AG09319 (cell line): ENCODE measurements at regions not wholly inside any gene's neighbourhood (a gene's known extent, or its start where the extent isn't known, plus 50 kb on each side); places are given as distances from the start of the nearest gene placed in this dataset.

Experiments used
- DNase-seq: peaks from one replicate; pipeline ENCODE4 v3.0.0-alpha.2; 2010; ENCODE audit warnings: low read depth; ENCODE audit errors: extremely low read depth
- TF ChIP-seq, protein P1 (sequence below): IDR thresholded peaks from 2 replicates; pipeline ENCODE4 v1.5.1; 2011; ENCODE audit warnings: low read depth, mild to moderate bottlenecking, inconsistent platforms, low read length, moderate library complexity

DNA sequence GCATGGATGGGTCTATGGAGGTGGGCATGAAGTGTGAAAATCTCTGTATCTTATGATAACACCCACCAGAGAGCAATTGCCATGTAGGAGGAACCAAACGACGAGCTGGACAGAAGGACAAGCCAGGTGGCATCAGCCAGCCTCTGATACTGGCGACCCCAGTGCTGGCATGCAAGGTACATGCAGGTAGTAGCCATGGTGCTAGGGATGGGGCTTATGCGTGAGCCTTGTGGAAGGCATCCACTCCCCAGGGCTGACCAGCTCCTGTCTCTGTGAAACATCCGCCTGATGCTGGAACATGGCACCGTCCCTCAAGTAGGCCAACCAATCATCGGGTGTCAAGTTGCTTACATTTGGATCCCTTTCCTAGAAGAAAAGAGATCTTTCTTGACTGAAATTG is 412.9 kb downstream of the GADD45G start:
- DNase-seq: no peak

DNA sequence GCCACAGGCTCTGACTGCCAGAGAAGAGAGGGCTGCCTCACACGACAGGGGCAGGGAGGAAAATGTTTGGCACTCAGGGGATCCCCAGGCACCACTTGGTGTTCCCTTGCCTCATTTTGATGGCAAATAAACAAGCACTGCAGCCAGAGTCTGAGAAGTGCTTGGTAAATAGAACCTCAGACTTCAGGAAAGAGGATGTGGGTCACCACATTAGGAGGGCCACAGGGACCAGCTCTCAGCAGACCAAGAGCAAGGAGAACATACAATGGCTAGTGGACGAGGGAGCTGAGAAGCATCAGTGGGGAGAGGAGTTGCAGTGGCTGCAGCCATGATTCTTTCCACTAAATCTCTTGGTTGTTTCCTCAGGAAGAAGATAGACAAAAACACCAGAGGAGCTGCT is 413.9 kb downstream of the GADD45G start:
- DNase-seq: no peak
- TF ChIP-seq, protein P1, sequence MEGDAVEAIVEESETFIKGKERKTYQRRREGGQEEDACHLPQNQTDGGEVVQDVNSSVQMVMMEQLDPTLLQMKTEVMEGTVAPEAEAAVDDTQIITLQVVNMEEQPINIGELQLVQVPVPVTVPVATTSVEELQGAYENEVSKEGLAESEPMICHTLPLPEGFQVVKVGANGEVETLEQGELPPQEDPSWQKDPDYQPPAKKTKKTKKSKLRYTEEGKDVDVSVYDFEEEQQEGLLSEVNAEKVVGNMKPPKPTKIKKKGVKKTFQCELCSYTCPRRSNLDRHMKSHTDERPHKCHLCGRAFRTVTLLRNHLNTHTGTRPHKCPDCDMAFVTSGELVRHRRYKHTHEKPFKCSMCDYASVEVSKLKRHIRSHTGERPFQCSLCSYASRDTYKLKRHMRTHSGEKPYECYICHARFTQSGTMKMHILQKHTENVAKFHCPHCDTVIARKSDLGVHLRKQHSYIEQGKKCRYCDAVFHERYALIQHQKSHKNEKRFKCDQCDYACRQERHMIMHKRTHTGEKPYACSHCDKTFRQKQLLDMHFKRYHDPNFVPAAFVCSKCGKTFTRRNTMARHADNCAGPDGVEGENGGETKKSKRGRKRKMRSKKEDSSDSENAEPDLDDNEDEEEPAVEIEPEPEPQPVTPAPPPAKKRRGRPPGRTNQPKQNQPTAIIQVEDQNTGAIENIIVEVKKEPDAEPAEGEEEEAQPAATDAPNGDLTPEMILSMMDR: no peak

More for the DNA sequence above, 412.9 kb downstream of the GADD45G start:
- TF ChIP-seq, protein P1: no peak

DNA sequence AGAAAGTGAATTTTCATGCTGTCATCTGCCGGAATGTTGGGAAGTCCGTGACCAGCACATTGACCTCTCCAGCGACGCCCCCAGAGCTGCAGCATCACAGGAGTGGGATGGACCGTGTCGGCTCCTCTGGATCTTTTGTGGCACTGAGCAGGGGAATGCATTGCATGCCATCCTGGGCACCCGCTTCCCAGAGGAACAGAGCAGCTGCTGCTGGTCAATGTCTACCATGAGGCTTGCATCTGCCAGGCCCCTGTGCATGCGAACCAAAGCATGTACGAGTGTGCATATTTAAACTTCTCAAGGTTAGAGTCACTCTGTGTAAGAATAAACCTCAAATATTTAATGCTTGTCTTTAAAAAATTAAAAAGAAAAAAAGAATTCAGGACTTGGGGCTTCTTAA is 414.8 kb downstream of the GADD45G start:
- DNase-seq: no peak
- TF ChIP-seq, protein P1: no peak

DNA sequence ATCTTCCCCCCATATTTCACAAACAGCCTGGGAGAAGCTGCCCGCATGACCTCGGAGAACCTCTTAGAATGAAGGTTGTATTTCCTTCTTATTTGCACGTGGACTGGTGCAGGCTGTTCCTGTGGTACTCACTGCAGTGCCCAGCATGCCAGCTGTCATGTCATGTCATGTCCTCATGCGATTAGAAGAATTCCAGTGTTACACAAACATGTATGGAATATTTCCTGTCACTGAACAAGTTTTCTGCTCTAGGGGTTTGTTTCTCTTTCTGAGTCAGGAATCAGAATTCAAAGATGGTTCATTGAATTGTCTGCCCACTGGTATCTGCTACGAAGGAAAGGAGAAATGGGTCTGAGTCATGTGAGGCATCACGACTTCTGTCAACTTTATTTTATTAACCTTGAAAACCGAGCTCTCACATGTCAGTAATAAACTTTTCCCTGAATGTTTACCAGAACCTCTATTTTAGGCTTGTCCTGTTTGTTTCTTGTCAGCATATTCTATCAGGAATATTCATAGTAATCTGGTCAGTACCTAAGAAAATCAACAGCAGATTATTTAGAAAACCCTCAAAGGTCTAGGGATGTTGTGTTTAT is 415.6 kb downstream of the GADD45G start:
- TF ChIP-seq, protein P1: no peak
- no peak for DNase-seq

DNA sequence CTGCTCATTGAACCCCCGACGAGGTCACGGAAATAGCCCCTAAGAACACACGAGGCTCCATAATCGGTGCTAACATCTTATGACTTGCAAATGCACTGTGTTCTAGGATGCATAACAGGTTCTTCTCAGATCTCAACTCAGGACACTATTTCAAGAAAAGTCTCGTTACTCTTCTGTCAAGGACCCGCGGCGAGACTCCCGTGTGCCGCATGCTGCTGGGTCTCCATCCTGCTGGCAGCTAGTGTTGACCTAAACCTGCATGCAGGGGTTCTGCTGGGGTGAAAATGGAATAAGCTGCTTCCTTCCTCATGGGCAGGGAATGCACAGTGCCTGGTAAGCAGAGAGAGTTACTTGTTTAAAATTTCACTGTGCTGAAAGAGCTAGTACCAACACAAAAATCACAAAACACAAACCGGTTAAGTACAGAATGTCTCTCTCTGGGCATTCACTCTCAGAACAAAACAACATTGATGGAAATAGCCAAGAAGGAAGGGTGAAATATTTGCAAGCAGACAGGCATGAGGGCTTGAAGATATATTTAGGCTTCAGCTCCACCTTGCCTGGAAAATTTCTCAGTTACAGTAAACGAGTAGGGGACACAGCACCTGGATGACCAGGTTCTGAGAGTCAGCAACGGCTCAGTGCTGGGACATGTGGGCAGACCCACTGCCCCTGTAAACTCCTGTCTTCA is 416.5 kb downstream of the GADD45G start:
- TF ChIP-seq, protein P1: no peak
- DNase-seq: no peak

DNA sequence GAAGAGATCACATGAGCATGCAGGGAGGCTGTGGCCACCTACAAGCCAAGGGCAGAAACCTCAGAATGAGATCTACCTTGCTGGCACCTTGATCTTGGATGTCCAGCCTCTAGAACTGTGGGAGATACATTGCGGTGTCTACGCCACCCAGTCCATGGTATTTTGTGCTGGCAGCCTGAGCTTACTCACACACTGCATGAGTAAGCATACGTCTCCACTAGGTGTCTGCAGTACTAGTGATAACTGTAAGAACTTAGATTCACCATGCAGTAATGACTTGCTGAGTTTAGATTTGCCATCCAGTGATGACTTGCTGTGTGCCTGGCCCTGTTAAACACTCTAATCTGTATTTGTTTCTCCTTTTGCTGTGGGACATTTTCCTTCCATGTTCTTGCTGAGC is 417.7 kb downstream of the GADD45G start:
- TF ChIP-seq, protein P1: no peak
- no peak for DNase-seq

DNA sequence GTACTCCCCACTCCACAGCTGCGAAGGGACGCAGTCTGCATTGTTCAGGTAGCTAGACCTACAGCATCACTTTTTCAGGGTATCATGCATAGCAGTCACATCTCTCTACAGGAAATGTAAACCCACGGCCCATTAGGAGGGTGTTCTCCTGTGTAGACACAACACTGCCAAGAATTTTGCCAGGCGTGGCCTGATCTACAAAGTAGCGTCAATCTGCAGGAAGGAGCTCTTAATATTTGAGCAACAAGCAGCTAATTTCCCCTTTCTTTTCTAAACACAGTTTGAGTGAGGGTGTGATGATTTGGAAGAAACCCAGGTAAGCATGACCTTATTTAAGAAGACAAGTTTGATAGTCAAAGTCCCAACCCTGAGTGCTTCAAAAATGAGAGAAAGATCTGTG is 419.0 kb downstream of the GADD45G start:
- no peak for DNase-seq
- TF ChIP-seq, protein P1: no peak
